ENCODE measurements at regions not wholly inside any gene's neighbourhood (a gene's known extent, or its start where the extent isn't known, plus 50 kb on each side); places are given as distances from the start of the nearest gene placed in this dataset.

DNA sequence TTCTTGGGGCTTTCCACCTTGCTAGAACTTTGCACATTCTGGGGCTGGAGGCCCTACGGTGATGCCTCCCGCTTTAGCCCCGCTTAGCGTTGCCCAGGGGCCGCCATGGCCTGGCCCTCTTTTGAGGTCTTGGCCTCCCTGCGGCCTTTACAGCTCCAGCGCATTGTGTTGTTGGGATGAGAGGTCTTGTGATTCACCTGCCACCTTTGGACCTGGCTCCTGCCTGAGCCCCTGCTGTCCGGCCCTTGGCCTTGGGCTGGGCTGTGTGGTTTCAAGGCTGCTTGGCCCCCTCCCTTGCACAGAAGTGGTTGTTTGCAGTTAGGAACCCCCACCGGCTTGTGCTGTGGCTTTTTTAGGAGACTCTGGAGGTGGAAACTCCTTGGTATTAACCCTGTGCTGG, 61.0 kb upstream of the CDH4 start:
- CTCF ChIA-PET = no interaction called here
- no peak for DNase-seq (ENCODE audit: low read depth, low spot score)
- no peaks in the 10 kb centered on the region for H3K27me3 ChIP-seq (ENCODE audit: control insufficient read depth, insufficient read depth, low read length)
- in situ Hi-C loops (cut with HindIII; ENCODE audit: low pct_unique_long_range_greater_than_20kb, low sequenced_read_pairs) (no loop called here), intact Hi-C loops (cut with micrococcal nuclease; ENCODE audit: unreplicated experiment) (no loop called here)
- no peak for TF ChIP-seq TCF7L2 (IDR thresholded peaks at IDR 0.05; ENCODE audit: low read depth, low read length)
- no peak for TF ChIP-seq POLR2AphosphoS5 (IDR thresholded peaks at IDR 0.05; ENCODE audit: low read depth, low read length)
- no peak for TF ChIP-seq SIN3A (IDR thresholded peaks at IDR 0.05; ENCODE audit: borderline replicate concordance, insufficient read depth, low read depth, low read length)
- TF ChIP-seq, protein P1, sequence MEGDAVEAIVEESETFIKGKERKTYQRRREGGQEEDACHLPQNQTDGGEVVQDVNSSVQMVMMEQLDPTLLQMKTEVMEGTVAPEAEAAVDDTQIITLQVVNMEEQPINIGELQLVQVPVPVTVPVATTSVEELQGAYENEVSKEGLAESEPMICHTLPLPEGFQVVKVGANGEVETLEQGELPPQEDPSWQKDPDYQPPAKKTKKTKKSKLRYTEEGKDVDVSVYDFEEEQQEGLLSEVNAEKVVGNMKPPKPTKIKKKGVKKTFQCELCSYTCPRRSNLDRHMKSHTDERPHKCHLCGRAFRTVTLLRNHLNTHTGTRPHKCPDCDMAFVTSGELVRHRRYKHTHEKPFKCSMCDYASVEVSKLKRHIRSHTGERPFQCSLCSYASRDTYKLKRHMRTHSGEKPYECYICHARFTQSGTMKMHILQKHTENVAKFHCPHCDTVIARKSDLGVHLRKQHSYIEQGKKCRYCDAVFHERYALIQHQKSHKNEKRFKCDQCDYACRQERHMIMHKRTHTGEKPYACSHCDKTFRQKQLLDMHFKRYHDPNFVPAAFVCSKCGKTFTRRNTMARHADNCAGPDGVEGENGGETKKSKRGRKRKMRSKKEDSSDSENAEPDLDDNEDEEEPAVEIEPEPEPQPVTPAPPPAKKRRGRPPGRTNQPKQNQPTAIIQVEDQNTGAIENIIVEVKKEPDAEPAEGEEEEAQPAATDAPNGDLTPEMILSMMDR (IDR thresholded peaks at IDR 0.05) = no peak
- TF ChIP-seq, protein P2, sequence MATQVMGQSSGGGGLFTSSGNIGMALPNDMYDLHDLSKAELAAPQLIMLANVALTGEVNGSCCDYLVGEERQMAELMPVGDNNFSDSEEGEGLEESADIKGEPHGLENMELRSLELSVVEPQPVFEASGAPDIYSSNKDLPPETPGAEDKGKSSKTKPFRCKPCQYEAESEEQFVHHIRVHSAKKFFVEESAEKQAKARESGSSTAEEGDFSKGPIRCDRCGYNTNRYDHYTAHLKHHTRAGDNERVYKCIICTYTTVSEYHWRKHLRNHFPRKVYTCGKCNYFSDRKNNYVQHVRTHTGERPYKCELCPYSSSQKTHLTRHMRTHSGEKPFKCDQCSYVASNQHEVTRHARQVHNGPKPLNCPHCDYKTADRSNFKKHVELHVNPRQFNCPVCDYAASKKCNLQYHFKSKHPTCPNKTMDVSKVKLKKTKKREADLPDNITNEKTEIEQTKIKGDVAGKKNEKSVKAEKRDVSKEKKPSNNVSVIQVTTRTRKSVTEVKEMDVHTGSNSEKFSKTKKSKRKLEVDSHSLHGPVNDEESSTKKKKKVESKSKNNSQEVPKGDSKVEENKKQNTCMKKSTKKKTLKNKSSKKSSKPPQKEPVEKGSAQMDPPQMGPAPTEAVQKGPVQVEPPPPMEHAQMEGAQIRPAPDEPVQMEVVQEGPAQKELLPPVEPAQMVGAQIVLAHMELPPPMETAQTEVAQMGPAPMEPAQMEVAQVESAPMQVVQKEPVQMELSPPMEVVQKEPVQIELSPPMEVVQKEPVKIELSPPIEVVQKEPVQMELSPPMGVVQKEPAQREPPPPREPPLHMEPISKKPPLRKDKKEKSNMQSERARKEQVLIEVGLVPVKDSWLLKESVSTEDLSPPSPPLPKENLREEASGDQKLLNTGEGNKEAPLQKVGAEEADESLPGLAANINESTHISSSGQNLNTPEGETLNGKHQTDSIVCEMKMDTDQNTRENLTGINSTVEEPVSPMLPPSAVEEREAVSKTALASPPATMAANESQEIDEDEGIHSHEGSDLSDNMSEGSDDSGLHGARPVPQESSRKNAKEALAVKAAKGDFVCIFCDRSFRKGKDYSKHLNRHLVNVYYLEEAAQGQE (IDR thresholded peaks at IDR 0.05; ENCODE audit: insufficient read depth in 1 of 2, low read depth in 2 of 2, low read length in 1 of 2) = no peak
- H3K36me3 ChIP-seq (ENCODE audit: control insufficient read depth, insufficient read depth, low read length) = no peaks in the 10 kb centered on the region
- BruUV-seq (replicated peaks) = no TSS peak
- H3K4me3 ChIP-seq (ENCODE audit: low read depth in 2 of 2, low read length in 2 of 2) = no peak overlapping the region
- no peaks in the 10 kb centered on the region for H3K4me1 ChIP-seq (ENCODE audit: control insufficient read depth, insufficient read depth, low read length)
- ATAC-seq = no peak
- POLR2A ChIA-PET = no interaction called here
- H3K9me3 ChIP-seq (ENCODE audit: control insufficient read depth, insufficient read depth, low read depth, low read length) = no peaks in the 10 kb centered on the region
- no peak overlapping the region for H3K27ac ChIP-seq (ENCODE audit: low read length)

DNA sequence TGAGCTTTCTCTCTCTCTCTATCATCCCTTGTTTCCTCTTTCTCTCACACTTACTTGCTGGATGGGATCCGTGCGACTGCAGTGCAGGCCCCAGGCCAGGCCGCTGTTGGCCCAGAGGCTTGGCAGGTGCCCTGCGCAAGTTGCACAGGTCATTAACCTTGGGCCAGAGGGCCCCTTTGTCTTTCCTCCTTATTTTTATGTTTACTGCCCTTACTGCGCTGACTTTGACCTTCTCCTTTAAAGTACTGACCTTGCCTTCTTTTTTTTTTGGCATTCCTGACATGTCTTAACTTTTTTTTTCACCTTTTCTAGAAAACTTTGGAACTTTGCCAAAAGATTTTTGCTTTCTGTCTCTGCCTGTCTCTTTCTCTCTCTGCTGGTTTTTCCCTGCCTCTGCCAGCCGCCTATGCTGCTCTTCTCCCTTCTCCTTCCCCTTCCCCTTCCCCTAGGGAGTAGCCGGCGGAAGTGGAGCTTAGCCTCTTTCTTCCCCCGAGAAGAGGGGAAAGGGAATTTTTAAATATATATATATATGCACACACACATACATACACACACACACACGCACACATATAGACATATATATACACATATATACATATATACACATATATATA, 59.6 kb upstream of the CDH4 start:
- BruUV-seq (replicated peaks) = no TSS peak
- DNase-seq (ENCODE audit: low read depth, low spot score) (no peak), ATAC-seq (no peak)
- Histone ChIP-seq H3K9me3 (ENCODE audit: control insufficient read depth, insufficient read depth, low read depth, low read length) (no peaks in the 10 kb centered on the region), H3K4me3 (ENCODE audit: low read depth in 2 of 2, low read length in 2 of 2) (no peak overlapping the region), H3K36me3 (ENCODE audit: control insufficient read depth, insufficient read depth, low read length) (no peaks in the 10 kb centered on the region), H3K27me3 (ENCODE audit: control insufficient read depth, insufficient read depth, low read length) (no peaks in the 10 kb centered on the region), H3K4me1 (ENCODE audit: control insufficient read depth, insufficient read depth, low read length) (no peaks in the 10 kb centered on the region), H3K27ac (ENCODE audit: low read length) (no peak overlapping the region)
- intact Hi-C loops (cut with micrococcal nuclease; ENCODE audit: unreplicated experiment) = no loop called here
- ChIA-PET POLR2A (no interaction called here), CTCF (no interaction called here)
- TF ChIP-seq, protein P1 (IDR thresholded peaks at IDR 0.05) = no peak
- TF ChIP-seq, protein P2 (IDR thresholded peaks at IDR 0.05; ENCODE audit: insufficient read depth in 1 of 2, low read depth in 2 of 2, low read length in 1 of 2) = no peak
- TF ChIP-seq POLR2AphosphoS5 (IDR thresholded peaks at IDR 0.05; ENCODE audit: low read depth, low read length) (no peak), TCF7L2 (IDR thresholded peaks at IDR 0.05; ENCODE audit: low read depth, low read length) (no peak), SIN3A (IDR thresholded peaks at IDR 0.05; ENCODE audit: borderline replicate concordance, insufficient read depth, low read depth, low read length) (no peak)
- in situ Hi-C loops (cut with HindIII; ENCODE audit: low pct_unique_long_range_greater_than_20kb, low sequenced_read_pairs) = no loop called here

Measured in Panc1 (cell line).